Left lobe of liver (tissue), 2 donors: ENCODE measurements at regions not wholly inside any gene's neighbourhood (a gene's known extent, or its start where the extent isn't known, plus 50 kb on each side); places are given as distances from the start of the nearest gene placed in this dataset.
A peak's percentile ranks its signal among the peaks of the same experiment; 100 is the strongest.
"Not testable (repeated sequence)": the region's sequence is repeated elsewhere in the genome, so short reads cannot be mapped to it uniquely, and the experiment has no call there.

Experiments used
- ATAC-seq: fragments of 200-7000 bp; cut with Tn5 transposase; one replicate; pipeline ENCODE4 v1.9.1; 2020; ENCODE audit warnings: mild to moderate bottlenecking, moderate library complexity
- DNase-seq: peaks from one replicate; pipeline ENCODE4 v3.0.0-alpha.2; 2020; ENCODE audit warnings: low spot score
- donor health status: DM: no; HTN: no; CAD: no; lungs with moderate emphysema.
- donor health status: DM: no; HTN: yes; CAD: no.

- DNase-seq (no peak), ATAC-seq (no peak)
Measured at GRCh38 chr9:74373348-74373747, 123.8 kb upstream of the RORB start.

GRCh38 chr9:74379718-74380117 is 117.4 kb upstream of the RORB start:
- peak; percentile 51 for DNase-seq
- ATAC-seq, result peak; percentile 98

- no peak for DNase-seq
- ATAC-seq, result no peak
Measured at GRCh38 chr9:74391816-74392215, 105.3 kb upstream of the RORB start.

- ATAC-seq (no peak), DNase-seq (no peak)
Measured at GRCh38 chr9:74403581-74403980, 93.6 kb upstream of the RORB start.

GRCh38 chr9:74404620-74405019 is 92.5 kb upstream of the RORB start:
- DNase-seq (no peak), ATAC-seq (no peak)

- DNase-seq (no peak), ATAC-seq (no peak)
Measured at GRCh38 chr9:74407166-74407565, 90.0 kb upstream of the RORB start.

- ATAC-seq (no peak), DNase-seq (no peak)
Measured at GRCh38 chr9:74412236-74412979, 84.7 kb upstream of the RORB start.

- DNase-seq (no peak), ATAC-seq (no peak)
Measured at GRCh38 chr9:74413876-74414275, 83.3 kb upstream of the RORB start.

GRCh38 chr9:74414325-74414724 is 82.8 kb upstream of the RORB start:
- no peak for ATAC-seq
- no peak for DNase-seq

GRCh38 chr9:74415995-74416394 is 81.1 kb upstream of the RORB start:
- no peak for ATAC-seq

GRCh38 chr9:74424488-74424887 is 72.6 kb upstream of the RORB start:
- ATAC-seq, DNase-seq: not testable (repeated sequence)

More at GRCh38 chr9:74415995-74416394, 81.1 kb upstream of the RORB start:
- no peak for DNase-seq

- DNase-seq (no peak), ATAC-seq (no peak)
Measured at GRCh38 chr9:74431467-74431866, 65.7 kb upstream of the RORB start.

GRCh38 chr9:74443036-74443750 is 53.9 kb upstream of the RORB start:
- DNase-seq, result no peak

GRCh38 chr9:74444369-74444768 is 52.8 kb upstream of the RORB start:
- DNase-seq (no peak), ATAC-seq (no peak)

More at GRCh38 chr9:74443036-74443750, 53.9 kb upstream of the RORB start:
- ATAC-seq, result no peak
